Renal cortex interstitium (tissue), 11 donors: ENCODE measurements at regions not wholly inside any gene's neighbourhood (a gene's known extent, or its start where the extent isn't known, plus 50 kb on each side); places are given as distances from the start of the nearest gene placed in this dataset.
"Not testable (repeated sequence)": the region's sequence is repeated elsewhere in the genome, so short reads cannot be mapped to it uniquely, and the experiment has no call there.

ENCODE experiments used
- DNase-seq, 11 donors: peaks; one replicate each; pipeline ENCODE4 v3.0.0-alpha.2; 2013; ENCODE audit warnings: low read depth in 9 of 11, low spot score in 4 of 11; ENCODE audit errors: extremely low read depth in 1 of 11

- no peak for DNase-seq
Observed at GRCh38 chr3:20305647-20306046, 119.6 kb upstream of the SGO1 start.

- no peak for DNase-seq
Observed at GRCh38 chr3:20302766-20303165, 116.8 kb upstream of the SGO1 start.

GRCh38 chr3:20288050-20288449 lies 102.0 kb upstream of the SGO1 start:
- DNase-seq: no peak

GRCh38 chr3:20280257-20280656 lies 94.3 kb upstream of the SGO1 start:
- DNase-seq: no peak

- not testable (repeated sequence) for DNase-seq
Observed at GRCh38 chr3:20265977-20266376, 80.0 kb upstream of the SGO1 start.

- DNase-seq: no peak
Observed at GRCh38 chr3:20264900-20265567, 79.0 kb upstream of the SGO1 start.

GRCh38 chr3:20258371-20258770 lies 72.4 kb upstream of the SGO1 start:
- DNase-seq: no peak

- DNase-seq: no peak
Observed at GRCh38 chr3:20256144-20256543, 70.1 kb upstream of the SGO1 start.

- no peak for DNase-seq
Observed at GRCh38 chr3:20254268-20255117, 68.5 kb upstream of the SGO1 start.

GRCh38 chr3:20250786-20251185 lies 64.8 kb upstream of the SGO1 start:
- DNase-seq: no peak

GRCh38 chr3:20250314-20250713 lies 64.3 kb upstream of the SGO1 start:
- DNase-seq: no peak

GRCh38 chr3:20246662-20247061 lies 60.7 kb upstream of the SGO1 start:
- DNase-seq: no peak

- no peak for DNase-seq
Observed at GRCh38 chr3:20245781-20246180, 59.8 kb upstream of the SGO1 start.

- DNase-seq: no peak
Observed at GRCh38 chr3:20240154-20240883, 54.3 kb upstream of the SGO1 start.

- DNase-seq: not testable (repeated sequence)
Observed at GRCh38 chr3:20238199-20238598, 52.2 kb upstream of the SGO1 start.

- DNase-seq: no peak
Observed at GRCh38 chr3:20236603-20237002, 50.6 kb upstream of the SGO1 start.
